Neural cell (in vitro differentiated cells): ENCODE measurements at regions not wholly inside any gene's neighbourhood (a gene's known extent, or its start where the extent isn't known, plus 50 kb on each side); places are given as distances from the start of the nearest gene placed in this dataset.
"Not testable (repeated sequence)": the region's sequence is repeated elsewhere in the genome, so short reads cannot be mapped to it uniquely, and the experiment has no call there.

Source experiments
- H2AFZ ChIP-seq: fragments of 200-600, 300-800 bp; sonication (generic), shearing (Covaris generic); 2 replicates; pipeline ENCODE4 v1.6.0; 2014; ENCODE audit warnings: low read depth, mild to moderate bottlenecking, antibody characterized with exemption, low read length, moderate library complexity
- H3F3A ChIP-seq: fragments of 200-600 bp; shearing (Covaris generic); 2 replicates; pipeline ENCODE4 v1.6.1; 2016; ENCODE audit warnings: mild to moderate bottlenecking, moderate library complexity, mixed read lengths, antibody characterized with exemption, low read length; ENCODE audit not compliant: insufficient read depth, poor library complexity, severe bottlenecking
- H3K27ac ChIP-seq: fragments of 200-600, 300-800 bp; sonication (generic), shearing (Covaris generic); 2 replicates; pipeline ENCODE4 v1.5.1; 2014; ENCODE audit warnings: mild to moderate bottlenecking, low read length, moderate library complexity
- H3K27me3 ChIP-seq: fragments of 300-800, 200-600 bp; sonication (generic), shearing (Covaris generic); 2 replicates; pipeline ENCODE4 v1.6.0; 2014; ENCODE audit warnings: mild to moderate bottlenecking, low read depth, low read length, moderate library complexity; ENCODE audit not compliant: insufficient read depth
- H3K36me3 ChIP-seq: fragments of 300-800, 200-600 bp; sonication (generic), shearing (Covaris generic); 2 replicates; pipeline ENCODE4 v1.5.1; 2014; ENCODE audit warnings: mild to moderate bottlenecking, antibody characterized with exemption, low read length, moderate library complexity; ENCODE audit not compliant: insufficient read depth
- H3K4me2 ChIP-seq: fragments of 300-800, 200-600 bp; sonication (generic), shearing (Covaris generic); 2 replicates; pipeline ENCODE4 v1.6.0; 2014; ENCODE audit warnings: mild to moderate bottlenecking, low read length
- H3K4me3 ChIP-seq: fragments of 300-800, 200-600 bp; sonication (generic), shearing (Covaris generic); 2 replicates; pipeline ENCODE4 v1.5.1; 2014; ENCODE audit warnings: mild to moderate bottlenecking, low read length, moderate library complexity
- H3K79me2 ChIP-seq: fragments of 200-600 bp; shearing (Covaris generic); replicated peaks from 2 replicates; pipeline ENCODE4 v1.6.0; 2014; ENCODE audit warnings: mild to moderate bottlenecking, low read length, moderate library complexity; ENCODE audit not compliant: insufficient read depth
- H3K9ac ChIP-seq: fragments of 300-800, 200-600 bp; sonication (generic), shearing (Covaris generic); 2 replicates; pipeline ENCODE4 v1.6.1; 2016; ENCODE audit warnings: mild to moderate bottlenecking, low read length, mixed read lengths
- H3K9me2 ChIP-seq: fragments of 200-600 bp; shearing (Covaris generic); 2 replicates; pipeline ENCODE4 v1.6.1; 2016; ENCODE audit warnings: mild to moderate bottlenecking, low read length, mixed read lengths; ENCODE audit not compliant: insufficient read depth
- H3K9me3 ChIP-seq: fragments of 200-600, 300-800 bp; sonication (generic), shearing (Covaris generic); 2 replicates; pipeline ENCODE4 v1.6.1; 2016; ENCODE audit warnings: mild to moderate bottlenecking, mixed run types, low read length, moderate library complexity, mixed read lengths
- H4K20me1 ChIP-seq: fragments of 200-600 bp; shearing (Covaris generic); 2 replicates; pipeline ENCODE4 v1.6.1; 2016; ENCODE audit warnings: mild to moderate bottlenecking, mixed run types; ENCODE audit not compliant: insufficient read depth
- EP300 ChIP-seq: fragments of 450-650 bp; conservative IDR thresholded peaks from 2 replicates; pipeline ENCODE4 v1.6.1; 2014; ENCODE audit warnings: antibody characterized with exemption, mild to moderate bottlenecking, moderate library complexity; ENCODE audit not compliant: poor library complexity, severe bottlenecking
- EZH2 ChIP-seq: fragments of 200-600, 300-800 bp; shearing (Covaris generic), sonication (generic); IDR thresholded peaks from 2 replicates; pipeline ENCODE4 v1.6.1; 2014; ENCODE audit warnings: antibody characterized with exemption, low read length, borderline replicate concordance, mild to moderate bottlenecking; ENCODE audit not compliant: insufficient read depth, poor library complexity, severe bottlenecking
- MXI1 ChIP-seq: fragments of 450-650 bp; conservative IDR thresholded peaks from 2 replicates; pipeline ENCODE4 v1.6.1; 2014; ENCODE audit warnings: antibody characterized with exemption, mild to moderate bottlenecking; ENCODE audit not compliant: poor library complexity, severe bottlenecking
- POLR2AphosphoS5 ChIP-seq: IDR thresholded peaks from 2 replicates; pipeline ENCODE4 v1.6.1; 2012
- RAD21 ChIP-seq: fragments of 450-650 bp; conservative IDR thresholded peaks from 2 replicates; pipeline ENCODE4 v1.6.1; 2014; ENCODE audit warnings: antibody characterized with exemption, mild to moderate bottlenecking, moderate library complexity
- SMC3 ChIP-seq: fragments of 450-650 bp; conservative IDR thresholded peaks from 2 replicates; pipeline ENCODE4 v1.6.1; 2014; ENCODE audit warnings: antibody characterized with exemption, mild to moderate bottlenecking, moderate library complexity; ENCODE audit not compliant: poor library complexity
- TAF1 ChIP-seq: IDR thresholded peaks from 2 replicates; pipeline ENCODE4 v1.6.1; 2012; ENCODE audit warnings: low read depth
- TF ChIP-seq, protein P1 (sequence below): fragments of 450-650 bp; IDR thresholded peaks from 2 replicates; pipeline ENCODE4 v1.5.1; 2014; ENCODE audit warnings: antibody characterized with exemption, mild to moderate bottlenecking, moderate library complexity; ENCODE audit not compliant: poor library complexity, severe bottlenecking
- TF ChIP-seq, protein P2 (sequence below): IDR thresholded peaks from 2 replicates; pipeline ENCODE4 v1.6.1; 2012; ENCODE audit warnings: borderline replicate concordance

DNA sequence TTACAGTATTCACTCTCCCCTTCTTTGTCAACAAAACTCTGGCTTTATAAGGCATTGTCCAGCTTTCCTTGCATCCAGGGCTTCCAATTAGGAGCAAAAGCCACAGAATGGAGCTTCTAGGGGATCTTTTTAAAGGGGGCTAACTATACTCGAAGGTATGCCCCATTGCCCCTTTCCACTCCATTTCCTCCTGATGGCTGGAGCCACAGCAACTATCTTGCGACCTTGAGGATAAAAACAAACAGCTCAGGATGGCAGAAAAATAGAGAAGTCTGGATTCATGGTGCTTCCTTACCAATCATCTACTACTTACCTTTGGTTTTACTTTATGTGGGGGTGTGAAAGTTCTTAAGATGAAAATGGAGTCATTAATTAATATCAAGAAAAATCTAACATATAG lies 206.3 kb upstream of the PODXL start (continued):
- TF ChIP-seq SMC3, result no peak

DNA sequence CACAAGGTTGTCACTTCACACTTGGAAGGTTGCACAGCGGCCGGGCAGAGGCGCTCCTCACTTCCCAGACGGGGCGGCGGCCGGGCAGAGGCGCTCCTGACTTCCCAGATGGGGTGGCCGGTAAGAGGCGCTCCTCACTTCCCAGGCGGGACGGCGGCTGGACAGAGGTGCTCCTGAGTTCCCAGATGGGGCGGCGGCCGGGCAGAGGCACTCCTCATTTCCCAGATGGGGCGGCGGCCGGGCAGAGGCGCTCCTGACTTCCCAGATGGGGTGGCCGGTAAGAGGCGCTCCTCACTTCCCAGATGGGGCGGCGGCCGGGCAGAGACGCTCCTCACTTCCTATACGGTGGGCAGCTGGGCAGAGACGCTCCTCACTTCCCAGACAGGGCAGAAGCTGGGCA lies 199.4 kb upstream of the PODXL start:
- H4K20me1 ChIP-seq, H3K36me3 ChIP-seq, H2AFZ ChIP-seq, H3K4me3 ChIP-seq, H3K27ac ChIP-seq, H3K4me2 ChIP-seq, H3K79me2 ChIP-seq, H3K9me2 ChIP-seq, H3F3A ChIP-seq, H3K9me3 ChIP-seq, H3K9ac ChIP-seq, H3K27me3 ChIP-seq: not testable (repeated sequence)

DNA sequence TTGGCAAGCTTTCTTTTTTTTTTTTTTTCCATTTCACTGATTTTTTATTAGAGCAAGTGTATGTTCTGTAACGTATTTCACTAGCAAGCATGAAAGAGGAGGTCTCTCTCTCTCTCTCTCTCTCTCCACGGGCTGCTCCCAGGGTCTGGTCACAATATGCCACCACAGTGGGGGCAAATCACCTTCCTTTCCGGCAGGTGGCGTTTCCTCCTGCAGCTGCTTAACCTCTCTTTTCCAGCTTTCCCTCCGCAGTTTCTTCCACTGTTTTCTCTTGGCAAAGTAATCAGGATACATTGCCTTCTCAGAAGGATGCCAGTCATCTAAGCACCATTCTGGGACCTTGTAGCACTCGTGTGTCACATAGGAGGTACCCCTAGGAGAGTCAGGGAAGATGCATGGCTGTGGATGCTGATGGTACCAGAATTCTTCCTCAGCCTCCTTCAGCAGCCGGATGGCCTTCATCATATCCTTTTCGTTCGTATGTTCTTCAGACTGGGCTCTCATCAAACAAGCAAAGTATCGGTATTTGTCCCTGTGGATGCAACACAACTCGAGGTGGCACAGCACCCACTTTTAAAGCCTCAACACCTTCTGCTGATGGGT lies 197.3 kb upstream of the PODXL start:
- Histone ChIP-seq H4K20me1 (no peaks in the 10 kb centered on the region), H3K9me3 (no peaks in the 10 kb centered on the region), H3F3A (no peaks in the 10 kb centered on the region), H2AFZ (no peak overlapping the region), H3K4me3 (no peak overlapping the region), H3K79me2 (no peaks in the 10 kb centered on the region), H3K36me3 (no peaks in the 10 kb centered on the region), H3K9me2 (no peaks in the 10 kb centered on the region), H3K4me2 (no peak overlapping the region), H3K9ac (no peak overlapping the region), H3K27me3 (no peaks in the 10 kb centered on the region), H3K27ac (no peak overlapping the region)
- TF ChIP-seq POLR2AphosphoS5 (no peak), TAF1 (no peak), RAD21 (no peak), MXI1 (no peak), SMC3 (no peak), EP300 (no peak), EZH2 (no peak)
- TF ChIP-seq, protein P1, sequence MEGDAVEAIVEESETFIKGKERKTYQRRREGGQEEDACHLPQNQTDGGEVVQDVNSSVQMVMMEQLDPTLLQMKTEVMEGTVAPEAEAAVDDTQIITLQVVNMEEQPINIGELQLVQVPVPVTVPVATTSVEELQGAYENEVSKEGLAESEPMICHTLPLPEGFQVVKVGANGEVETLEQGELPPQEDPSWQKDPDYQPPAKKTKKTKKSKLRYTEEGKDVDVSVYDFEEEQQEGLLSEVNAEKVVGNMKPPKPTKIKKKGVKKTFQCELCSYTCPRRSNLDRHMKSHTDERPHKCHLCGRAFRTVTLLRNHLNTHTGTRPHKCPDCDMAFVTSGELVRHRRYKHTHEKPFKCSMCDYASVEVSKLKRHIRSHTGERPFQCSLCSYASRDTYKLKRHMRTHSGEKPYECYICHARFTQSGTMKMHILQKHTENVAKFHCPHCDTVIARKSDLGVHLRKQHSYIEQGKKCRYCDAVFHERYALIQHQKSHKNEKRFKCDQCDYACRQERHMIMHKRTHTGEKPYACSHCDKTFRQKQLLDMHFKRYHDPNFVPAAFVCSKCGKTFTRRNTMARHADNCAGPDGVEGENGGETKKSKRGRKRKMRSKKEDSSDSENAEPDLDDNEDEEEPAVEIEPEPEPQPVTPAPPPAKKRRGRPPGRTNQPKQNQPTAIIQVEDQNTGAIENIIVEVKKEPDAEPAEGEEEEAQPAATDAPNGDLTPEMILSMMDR, result no peak
- TF ChIP-seq, protein P2, sequence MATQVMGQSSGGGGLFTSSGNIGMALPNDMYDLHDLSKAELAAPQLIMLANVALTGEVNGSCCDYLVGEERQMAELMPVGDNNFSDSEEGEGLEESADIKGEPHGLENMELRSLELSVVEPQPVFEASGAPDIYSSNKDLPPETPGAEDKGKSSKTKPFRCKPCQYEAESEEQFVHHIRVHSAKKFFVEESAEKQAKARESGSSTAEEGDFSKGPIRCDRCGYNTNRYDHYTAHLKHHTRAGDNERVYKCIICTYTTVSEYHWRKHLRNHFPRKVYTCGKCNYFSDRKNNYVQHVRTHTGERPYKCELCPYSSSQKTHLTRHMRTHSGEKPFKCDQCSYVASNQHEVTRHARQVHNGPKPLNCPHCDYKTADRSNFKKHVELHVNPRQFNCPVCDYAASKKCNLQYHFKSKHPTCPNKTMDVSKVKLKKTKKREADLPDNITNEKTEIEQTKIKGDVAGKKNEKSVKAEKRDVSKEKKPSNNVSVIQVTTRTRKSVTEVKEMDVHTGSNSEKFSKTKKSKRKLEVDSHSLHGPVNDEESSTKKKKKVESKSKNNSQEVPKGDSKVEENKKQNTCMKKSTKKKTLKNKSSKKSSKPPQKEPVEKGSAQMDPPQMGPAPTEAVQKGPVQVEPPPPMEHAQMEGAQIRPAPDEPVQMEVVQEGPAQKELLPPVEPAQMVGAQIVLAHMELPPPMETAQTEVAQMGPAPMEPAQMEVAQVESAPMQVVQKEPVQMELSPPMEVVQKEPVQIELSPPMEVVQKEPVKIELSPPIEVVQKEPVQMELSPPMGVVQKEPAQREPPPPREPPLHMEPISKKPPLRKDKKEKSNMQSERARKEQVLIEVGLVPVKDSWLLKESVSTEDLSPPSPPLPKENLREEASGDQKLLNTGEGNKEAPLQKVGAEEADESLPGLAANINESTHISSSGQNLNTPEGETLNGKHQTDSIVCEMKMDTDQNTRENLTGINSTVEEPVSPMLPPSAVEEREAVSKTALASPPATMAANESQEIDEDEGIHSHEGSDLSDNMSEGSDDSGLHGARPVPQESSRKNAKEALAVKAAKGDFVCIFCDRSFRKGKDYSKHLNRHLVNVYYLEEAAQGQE, result no peak
